ENCODE measurements at regions not wholly inside any gene's neighbourhood (a gene's known extent, or its start where the extent isn't known, plus 50 kb on each side); places are given as distances from the start of the nearest gene placed in this dataset.

DNA sequence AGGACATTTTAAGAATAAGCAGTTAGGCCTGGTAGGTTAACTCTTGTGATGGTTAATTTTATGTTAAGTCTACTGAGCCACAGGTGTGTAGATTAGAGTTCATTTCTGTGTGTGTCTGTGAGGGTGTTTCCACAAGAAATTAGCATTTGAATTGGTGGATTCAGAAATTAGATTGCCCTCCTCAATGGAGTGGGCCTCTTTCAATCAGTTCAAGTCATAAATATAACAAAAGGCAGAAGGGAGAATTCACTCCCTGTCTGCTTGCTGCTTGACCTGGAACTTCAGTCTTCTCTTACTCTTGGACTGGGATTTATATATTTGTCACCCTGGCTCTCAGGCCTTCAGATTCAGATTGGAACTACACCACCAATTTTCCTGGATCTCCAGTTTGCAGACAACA is 55.3 kb upstream of the POM121L12 start:
- no peak for DNase-seq (ENCODE audit: low read depth in 2 of 2)

DNA sequence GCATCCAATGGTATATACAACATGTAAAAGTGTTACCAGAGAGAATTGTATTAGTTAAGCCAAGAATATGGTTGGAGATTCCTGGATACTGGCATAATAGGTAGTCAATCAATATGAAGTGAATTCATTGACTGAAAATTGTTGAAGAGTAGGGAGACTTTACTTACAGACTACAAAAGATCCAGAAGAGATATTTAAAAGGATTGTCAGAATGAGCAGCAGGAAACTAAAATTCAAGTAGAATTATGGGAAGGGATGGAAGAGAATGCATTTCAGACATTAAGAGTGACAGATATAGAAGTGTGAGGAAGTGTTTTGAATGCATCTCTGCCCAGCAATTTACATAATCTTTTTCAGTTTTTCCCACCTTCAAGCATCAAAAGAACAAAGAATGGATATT is 62.3 kb upstream of the POM121L12 start:
- no peak for DNase-seq (ENCODE audit: low read depth in 2 of 2)

DNA sequence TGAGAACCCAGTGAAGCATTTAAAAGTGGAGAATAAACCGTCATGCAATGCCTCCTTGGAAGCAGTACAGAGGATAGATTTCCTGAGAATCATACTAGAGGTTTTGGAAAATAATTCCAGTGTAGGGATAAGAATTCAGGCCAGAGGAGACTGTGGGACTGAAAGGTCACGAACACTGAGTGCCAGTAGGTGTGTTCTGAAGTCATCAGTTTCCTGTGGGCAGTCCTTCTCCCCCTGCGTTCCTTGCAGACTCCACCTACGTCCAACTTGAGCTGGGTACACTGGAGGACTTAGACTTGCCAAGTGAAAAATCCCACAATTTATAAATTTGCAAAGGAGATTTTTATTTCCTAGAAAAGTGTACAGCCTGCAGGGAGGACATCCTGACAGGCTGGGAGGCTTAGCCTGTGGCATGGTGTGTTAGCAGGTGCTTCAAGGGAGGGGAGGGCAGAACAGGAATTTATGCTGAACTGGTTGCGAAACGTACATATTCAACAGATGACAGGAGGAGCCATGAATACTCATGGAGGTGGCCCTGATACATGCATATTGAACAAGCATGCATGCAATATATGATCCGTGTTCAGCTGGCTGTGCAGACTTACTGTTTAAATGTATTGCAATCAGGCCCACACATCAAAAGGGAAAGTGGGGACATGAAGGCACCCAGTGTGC is 72.9 kb upstream of the POM121L12 start:
- no peak for DNase-seq (ENCODE audit: low read depth in 2 of 2)

DNA sequence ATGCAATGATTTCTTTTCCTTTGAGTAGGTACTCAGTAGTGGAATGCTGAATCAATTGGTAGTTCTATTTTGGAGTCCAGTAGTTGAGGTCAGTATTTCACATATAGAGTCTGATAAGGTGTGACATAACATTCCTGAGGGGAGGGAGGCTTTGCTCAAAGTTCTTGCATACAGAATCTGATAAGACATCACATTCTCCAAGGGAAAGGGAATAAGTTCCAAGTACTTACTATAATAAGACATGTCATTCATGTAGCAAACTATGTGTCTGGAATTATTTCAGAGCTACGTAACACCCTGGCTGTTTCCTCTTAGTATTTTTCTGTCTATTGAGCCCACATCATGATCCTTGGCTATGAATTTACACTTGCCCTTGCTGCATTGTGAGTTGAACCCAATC is 74.3 kb upstream of the POM121L12 start:
- DNase-seq (ENCODE audit: low read depth in 2 of 2), result no peak

DNA sequence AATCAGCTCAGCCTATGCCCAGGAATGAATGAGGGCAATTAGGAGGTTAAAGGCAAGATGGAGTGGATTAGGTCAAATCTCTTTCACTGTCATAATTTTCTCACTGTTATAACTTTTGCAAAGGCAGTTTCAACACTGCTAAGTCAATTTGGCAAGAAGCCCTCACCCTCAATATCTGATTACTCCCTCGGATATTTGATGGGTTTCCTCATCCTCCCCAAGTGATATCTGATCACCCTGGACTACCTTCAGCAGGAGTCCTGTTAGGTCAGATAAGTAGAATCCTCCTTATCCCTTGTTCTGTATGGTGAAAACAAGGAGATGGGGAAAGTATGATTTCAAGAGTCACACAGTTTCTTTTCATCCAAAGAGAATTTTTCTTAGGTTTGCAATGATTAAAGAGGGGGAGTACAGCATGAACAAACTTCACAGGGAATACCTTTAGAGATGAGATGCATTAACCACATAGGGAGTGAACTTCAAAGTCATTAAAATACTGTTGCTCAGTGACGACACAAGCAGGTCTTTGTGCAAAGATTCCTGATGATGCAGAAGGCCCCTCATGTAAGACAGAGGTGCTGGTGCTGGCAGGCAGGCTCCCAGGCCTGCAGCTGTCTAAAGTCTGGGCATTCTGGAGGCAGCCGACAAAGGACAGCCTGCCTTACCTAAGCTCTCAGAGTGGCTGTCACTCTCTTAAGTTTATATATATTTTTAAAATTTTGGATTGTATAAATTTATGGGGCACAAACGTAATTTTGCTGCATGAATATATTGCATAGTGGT is 75.4 kb upstream of the POM121L12 start:
- no peak for DNase-seq (ENCODE audit: low read depth in 2 of 2)

DNA sequence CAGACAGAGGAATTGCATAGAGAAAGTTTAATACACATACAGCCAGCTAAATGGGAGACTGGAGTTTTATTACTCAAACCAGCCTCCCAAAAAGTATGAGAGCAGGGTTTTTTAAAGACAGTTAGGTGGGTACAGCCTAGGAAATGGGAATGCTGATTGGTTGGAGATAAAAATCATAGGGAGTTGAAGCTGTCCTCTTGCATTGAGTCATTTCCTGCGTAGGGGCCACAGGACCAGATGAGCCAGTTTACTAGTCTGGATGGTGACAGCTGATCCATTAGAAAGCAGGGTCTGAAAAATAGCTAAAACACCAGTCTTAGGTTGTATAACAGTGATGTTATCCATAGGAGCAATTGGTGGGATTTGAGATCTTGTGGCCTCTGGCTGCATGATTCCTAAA is 76.1 kb upstream of the POM121L12 start:
- DNase-seq (ENCODE audit: low read depth in 2 of 2), result no peak

DNA sequence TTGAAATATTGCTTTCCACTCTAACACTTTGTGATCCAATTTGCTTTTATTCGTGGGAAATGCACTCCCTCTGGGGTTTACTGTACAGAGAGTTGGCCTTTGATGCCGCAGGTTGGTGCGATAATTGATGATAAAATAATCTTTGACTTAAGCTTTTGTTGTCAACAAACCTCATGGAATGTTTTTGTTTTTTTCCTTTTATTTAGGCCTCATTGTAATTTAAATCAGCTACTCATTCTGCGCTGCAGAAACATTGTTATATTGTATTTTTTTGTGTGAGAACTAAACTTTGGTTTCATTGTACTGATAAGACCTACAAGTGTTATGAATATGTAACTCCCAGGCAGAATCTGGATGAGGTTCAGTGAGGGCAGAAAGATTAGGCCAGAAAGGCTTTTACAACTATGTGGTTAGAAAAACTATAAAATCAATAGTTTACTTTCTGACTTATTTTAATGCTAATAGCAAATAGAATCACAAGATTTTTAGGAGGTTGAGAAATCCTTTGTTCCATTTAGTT is 76.8 kb upstream of the POM121L12 start:
- no peak for DNase-seq (ENCODE audit: low read depth in 2 of 2)

DNA sequence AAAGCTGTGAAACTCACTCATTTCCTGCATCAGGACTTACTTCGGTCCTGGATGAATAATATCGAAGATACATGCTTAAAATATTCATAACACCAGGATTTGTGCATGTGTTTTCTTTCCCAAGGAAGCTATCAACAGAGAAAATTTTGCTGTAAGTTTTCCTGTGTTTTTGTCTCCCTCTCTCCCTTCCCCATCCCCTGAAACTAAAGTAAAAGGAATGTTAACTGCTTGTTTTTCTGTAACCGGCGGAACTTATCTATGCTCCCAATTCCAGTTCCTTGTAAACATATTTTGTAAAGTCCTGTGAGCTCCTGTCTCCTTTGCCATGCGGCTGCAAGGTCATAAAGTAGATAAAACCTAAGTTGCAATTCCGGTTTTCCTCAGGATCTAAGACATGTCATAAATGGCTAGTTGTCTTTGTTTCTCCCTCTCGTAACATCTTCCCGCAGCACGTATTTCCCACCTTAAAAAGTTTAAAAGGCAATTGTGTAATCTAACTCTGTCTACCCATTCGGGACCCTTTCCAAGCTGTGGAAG is 79.0 kb upstream of the POM121L12 start:
- DNase-seq (ENCODE audit: low read depth in 2 of 2), result no peak

DNA sequence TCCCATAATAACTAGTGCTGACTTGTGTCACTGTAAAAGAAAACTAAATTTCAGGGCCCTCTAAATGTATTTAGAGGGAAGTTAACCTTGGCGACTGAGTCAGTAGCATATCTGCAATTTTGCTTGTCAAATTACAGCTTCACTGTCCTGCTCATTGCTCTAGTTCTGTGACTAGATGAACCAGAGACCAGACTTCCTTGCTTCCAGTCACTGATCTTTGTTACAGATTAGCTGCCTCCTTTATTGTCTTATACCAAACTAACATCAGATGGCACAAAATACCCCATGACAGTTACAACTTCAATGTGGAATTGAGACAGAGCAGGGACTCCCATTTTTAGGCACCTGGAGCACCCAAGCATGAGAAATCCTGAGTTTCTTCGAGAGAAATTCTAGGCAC is 79.9 kb upstream of the POM121L12 start:
- DNase-seq (ENCODE audit: low read depth in 2 of 2), result no peak

DNA sequence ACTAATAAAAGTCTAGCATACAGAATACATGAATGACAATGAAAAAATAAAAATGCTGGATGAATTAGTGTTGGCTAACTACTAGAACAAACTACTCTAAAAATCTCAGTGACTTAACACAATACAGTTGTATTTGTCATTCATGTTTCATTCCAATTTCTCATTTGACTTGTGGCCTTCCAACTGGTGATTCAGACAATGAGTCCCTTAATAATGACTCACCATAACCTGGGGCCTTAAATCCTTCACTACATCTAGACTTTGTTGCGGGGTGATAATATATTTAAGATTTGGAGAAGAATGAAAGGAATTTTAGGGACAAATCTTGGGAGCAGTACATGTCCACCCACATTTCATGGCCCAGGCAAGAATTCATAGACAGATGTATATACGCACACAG is 90.5 kb upstream of the POM121L12 start:
- no peak for DNase-seq (ENCODE audit: low read depth in 2 of 2)

DNA sequence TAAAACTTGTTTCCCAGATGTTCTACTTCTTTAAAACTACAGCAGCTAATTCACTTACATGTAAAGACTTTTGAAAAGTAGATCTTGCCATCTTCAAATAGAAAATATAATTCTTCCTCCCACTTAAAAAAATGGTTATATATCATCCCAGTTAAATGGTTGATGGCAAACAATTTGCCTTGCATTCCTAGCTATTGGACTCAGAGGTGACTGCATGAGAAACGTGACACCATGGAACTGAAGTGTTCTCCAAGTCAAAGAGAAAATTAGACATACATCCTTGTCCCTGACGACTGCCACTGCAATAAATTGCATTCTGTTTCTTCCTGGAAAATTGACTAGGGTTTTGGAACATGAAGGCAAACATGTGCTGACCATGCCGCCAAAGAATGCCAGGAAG is 95.0 kb upstream of the POM121L12 start:
- no peak for DNase-seq (ENCODE audit: low read depth in 2 of 2)

DNA sequence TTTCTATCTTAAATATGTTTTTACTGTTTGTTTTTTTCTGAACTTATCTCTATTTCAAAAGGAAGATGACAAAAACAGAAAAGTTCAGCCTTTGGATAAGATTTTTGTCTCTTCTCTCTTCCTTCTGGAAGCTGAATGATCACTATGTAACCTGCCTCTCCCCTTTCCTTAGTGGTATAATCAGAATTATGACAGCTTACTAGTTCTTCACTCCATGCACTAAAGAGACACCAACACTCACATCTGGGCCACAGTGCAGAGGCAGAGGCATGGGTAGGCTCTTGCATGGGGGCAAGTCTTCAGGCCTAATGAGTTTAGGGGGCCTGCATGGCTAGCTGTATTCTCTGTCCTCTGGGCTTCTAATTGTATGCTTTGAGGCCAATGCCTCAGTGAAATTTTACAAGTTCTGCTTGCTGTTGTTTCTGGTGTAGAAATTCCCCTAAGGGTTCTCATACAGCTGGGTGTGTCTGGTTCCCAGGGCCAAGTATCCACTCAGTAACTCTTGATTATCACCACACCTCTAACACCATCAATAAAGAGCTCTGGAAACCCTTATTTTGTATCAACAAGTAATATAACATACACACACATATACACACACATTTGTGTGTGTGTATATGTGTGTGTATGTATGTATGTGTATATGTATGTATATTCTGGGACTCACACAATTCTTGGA is 96.8 kb upstream of the POM121L12 start:
- no peak for DNase-seq (ENCODE audit: low read depth in 2 of 2)

DNA sequence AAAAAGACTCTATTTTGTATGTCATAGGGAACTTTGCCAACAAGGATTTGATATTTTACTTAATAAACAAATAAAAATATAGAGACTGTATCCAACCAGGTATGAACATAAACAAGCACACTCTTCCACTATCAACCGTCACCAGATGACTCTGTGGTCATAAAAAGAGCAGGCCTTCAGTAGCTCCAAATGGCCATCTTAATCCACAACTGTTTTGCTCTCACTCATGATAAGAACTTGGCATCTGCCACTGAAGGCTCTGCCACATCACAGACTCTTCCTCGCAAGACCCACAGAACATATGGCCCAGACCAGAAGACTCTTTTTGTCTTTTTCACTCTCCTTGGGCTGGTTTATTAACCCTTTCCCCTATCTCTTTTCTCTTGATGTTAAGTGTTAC is 98.7 kb upstream of the POM121L12 start:
- no peak for DNase-seq (ENCODE audit: low read depth in 2 of 2)

DNA sequence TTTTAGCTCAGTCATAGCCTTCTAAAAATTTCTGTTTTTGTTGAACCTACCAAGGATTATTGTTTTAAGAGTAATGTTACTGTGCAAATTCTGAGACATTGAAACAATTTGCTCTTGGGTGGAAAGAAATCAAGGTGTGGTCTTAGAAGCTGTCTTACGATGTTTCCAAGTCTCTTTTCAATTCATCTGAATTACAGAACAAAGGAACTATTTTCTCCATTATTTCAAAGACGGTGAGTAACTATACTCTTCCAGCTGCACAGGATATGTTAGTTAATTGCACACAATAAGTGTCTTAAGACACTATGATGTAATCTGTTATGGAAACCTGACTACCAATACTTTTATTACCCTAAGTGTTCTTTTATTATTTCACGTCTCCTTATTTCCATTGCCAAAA is 106.8 kb upstream of the POM121L12 start:
- DNase-seq (ENCODE audit: low read depth in 2 of 2), result no peak

DNA sequence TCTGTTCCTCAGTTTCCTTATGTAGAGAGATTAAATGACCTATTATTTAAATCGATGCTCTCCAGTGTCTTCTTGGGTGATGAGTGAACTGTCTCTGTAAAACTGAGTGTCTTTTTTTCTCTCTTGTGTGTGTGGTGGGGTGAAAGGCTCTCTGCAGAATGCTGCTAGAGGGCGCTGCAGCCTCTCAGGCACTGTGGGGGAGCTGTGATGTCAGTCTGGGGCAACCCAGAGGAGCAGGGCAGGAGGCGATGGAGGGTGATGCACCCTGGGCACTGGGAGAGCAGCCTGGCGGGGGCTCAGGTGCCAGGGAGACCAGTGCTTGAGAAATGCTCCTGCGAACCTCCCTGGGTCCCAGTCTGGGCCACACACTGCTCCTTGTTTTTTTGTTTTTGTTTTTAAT is 110.1 kb upstream of the POM121L12 start:
- DNase-seq (ENCODE audit: low read depth in 2 of 2), result no peak

DNA sequence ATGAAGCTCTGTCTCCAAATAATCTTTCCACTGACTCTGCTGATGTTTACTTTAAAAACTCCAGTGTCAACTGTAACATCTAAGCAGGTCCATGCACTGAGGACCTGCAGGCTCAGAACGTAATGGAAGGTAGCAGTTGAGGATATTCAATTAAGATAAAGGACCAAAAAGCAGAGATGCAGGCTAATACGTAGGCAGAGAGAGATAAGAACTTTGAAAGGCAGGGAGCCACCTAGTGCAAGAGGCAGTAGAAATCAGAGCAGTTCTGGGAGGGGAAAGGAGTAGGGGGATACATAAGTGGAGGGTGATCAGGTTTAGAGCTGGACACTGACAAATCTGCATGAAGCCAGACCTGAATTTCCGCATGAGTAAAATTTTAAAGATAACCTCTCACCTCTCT is 114.5 kb upstream of the POM121L12 start:
- DNase-seq (ENCODE audit: low read depth in 2 of 2), result no peak

DNA sequence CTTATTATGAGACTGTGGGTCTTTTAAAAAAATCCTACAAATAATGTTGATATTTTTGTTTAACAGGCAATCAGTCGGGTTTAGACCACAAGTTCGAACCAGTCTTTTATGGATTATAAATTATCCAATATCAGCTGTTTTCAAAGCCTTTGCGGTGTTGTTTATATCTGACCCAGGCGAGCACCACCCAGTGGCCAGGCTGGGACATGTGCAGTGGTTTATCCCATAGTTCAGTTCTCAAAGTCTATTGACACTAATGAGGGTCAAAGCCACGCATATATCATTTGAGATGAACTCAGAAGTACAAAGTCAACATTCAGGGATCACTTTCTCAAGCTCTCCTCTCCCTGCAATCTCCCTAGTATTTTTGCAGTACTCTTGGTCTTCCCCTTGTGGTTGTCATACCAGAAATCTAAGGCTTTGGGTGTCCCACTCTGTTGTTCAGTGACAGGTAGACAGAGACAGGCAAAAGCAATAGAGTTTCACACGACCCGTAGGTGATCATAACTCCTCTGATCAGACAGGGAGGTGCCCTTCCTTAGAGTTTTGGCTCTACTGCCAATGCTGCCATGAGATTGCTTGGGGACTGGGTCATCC is 117.4 kb upstream of the POM121L12 start:
- DNase-seq (ENCODE audit: low read depth in 2 of 2), result no peak

DNA sequence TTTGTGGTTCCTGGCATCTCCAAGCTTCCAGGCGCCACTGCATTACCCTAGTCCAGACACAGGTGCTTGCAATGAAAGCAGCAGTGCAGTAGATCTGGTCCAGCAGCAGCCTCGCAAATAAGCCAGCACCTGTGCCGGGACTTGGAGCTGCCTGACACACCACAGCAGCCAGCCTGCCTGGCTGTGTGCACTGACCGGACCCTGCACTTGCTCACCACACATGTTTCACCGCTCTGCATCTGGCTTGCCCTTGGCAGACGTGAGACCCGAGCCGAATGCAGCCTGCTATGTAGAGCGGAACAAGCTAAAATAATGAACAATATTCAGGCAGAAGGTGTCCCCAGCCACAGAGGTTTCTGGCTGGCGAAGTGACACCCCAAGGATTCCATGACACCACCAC is 123.6 kb upstream of the POM121L12 start:
- DNase-seq (ENCODE audit: low read depth in 2 of 2), result no peak

DNA sequence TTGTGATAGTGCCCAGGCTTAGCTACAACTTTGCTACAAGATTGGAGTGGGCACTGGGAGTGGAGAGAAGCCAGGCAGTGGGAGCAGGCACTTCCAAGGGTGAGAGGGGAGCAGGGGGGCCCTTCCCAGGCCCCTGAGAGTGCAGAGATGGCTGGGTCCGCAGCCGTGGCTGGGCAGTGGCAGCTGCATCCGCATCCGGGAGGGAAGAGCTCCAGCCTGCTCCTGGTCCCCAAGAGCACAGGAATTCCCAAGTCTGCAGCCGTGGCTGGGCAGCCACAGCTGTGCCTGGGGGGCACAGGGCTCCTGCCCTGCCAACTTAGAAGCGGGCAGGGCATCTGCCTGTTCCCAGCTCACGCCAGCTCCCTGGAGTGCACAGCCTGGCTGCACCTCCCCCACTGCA is 124.1 kb upstream of the POM121L12 start:
- no peak for DNase-seq (ENCODE audit: low read depth in 2 of 2)

DNA sequence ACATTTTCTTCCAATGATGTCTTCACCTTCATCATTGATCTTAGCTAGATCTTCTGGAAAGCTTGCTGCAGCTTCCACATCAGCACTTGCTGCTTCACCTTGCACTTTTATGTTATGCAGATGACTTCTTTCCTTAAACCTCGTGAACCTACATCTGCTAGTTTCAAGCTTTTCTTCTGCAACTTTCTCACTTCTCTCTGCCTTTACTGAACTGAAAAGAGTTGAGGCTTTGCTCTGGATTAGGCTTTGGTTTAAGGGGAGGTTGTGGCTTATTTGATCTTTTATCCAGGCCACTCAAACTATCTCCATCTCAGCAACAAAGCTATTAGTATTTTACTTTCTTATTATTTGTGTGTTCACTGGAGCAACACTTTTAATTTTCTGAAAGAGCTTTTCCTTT is 125.5 kb upstream of the POM121L12 start:
- no peak for DNase-seq (ENCODE audit: low read depth in 2 of 2)

DNA sequence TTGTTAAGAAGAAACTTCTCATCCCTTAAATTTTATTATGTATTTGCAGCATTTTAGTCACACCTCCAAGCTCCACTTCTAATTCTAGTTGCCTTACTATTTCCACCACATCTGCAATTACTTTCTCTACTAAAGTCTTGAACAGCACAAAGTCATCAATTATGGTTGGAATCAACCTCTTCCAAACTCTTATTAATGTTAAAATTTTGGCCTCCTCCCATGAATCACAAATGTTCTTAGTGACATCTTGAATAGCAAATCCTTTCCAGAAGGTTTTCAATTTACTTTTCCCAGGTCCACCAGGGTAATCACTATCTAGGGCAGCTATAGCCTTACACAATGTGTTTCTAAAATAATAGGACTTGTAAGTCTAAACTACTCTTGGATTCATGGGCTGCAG is 126.3 kb upstream of the POM121L12 start:
- DNase-seq (ENCODE audit: low read depth in 2 of 2), result no peak

DNA sequence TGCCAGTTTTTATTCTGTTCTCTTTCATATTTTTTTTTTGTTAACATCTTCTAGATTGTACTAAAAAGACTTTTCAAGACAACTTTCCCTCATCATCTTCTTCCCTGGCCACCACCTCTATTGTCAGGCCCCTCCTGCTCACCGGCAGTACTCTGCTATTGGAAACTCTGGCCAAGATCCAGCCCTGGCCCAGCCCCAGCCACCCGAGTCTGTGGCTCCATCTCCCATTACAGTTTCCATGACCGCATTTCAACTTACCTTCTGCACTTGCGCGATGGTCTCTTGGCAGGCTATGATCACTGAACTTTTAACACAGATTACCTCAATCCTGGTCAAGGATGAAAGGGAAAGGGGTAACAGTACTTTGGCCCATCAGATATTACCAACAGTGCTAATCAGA is 137.7 kb upstream of the POM121L12 start:
- DNase-seq (ENCODE audit: low read depth in 2 of 2), result no peak
